CD4-positive, alpha-beta T cell (primary cell): ENCODE measurements at regions not wholly inside any gene's neighbourhood (a gene's known extent, or its start where the extent isn't known, plus 50 kb on each side); places are given as distances from the start of the nearest gene placed in this dataset.

ENCODE experiments used
- ATAC-seq: fragments of 200-7000 bp; cut with Tn5 transposase; one replicate; pipeline ENCODE4 v1.10.0; 2022; ENCODE audit warnings: mild to moderate bottlenecking; ENCODE audit not compliant: poor library complexity
- CTCF ChIA-PET: fragments of 350-600 bp; sonication (Branson Sonifier 250); formaldehyde crosslinking; loops from one replicate; lab custom pipeline; 2021; ENCODE audit warnings: antibody characterized with exemption, inconsistent platforms; lab: Charles Lee
- POLR2A ChIA-PET: fragments of 350-600 bp; sonication (Branson Sonifier 250); formaldehyde crosslinking; loops from one replicate; lab custom pipeline; 2021; ENCODE audit warnings: antibody characterized with exemption, inconsistent platforms; lab: Charles Lee
- DNase-seq, 14 experiments: peaks; one replicate each; pipeline ENCODE4 v3.0.0-alpha.2; 2013 to 2020; ENCODE audit warnings: mixed read lengths in 2 of 14
- H3K27ac ChIP-seq, 2 donors: one replicate each; pipeline versions ENCODE4 v1.5.1 to v1.7.0; 2013; ENCODE audit warnings: low read length in 2 of 2, low read depth in 1 of 2, mild to moderate bottlenecking in 1 of 2
- H3K27me3 ChIP-seq, 2 experiments: 1 replicate in 1 of 2; 2 replicates in 1 of 2; pipeline versions ENCODE4 v1.6.1 to v1.7.0; 2013; ENCODE audit warnings: low read length in 2 of 2, control low read depth in 1 of 2, mild to moderate bottlenecking in 1 of 2, moderate library complexity in 1 of 2; ENCODE audit not compliant: insufficient read depth in 2 of 2, control insufficient read depth in 1 of 2
- H3K36me3 ChIP-seq: one replicate; pipeline ENCODE4 v1.6.1; 2013; ENCODE audit warnings: low read length, control low read depth; ENCODE audit not compliant: insufficient read depth
- H3K4me1 ChIP-seq: one replicate; pipeline ENCODE4 v1.6.1; 2013; ENCODE audit warnings: low read length, control low read depth; ENCODE audit not compliant: insufficient read depth
- H3K4me3 ChIP-seq: one replicate; pipeline ENCODE4 v1.5.1; 2013; ENCODE audit warnings: mild to moderate bottlenecking, low read length, moderate library complexity
- H3K9me3 ChIP-seq, 2 experiments: 1 replicate in 1 of 2; 2 replicates in 1 of 2; pipeline versions ENCODE4 v1.6.1 to v1.7.0; 2013; ENCODE audit warnings: low read length in 2 of 2, mild to moderate bottlenecking in 2 of 2, control low read depth in 1 of 2, moderate library complexity in 1 of 2; ENCODE audit not compliant: control insufficient read depth in 1 of 2, insufficient read depth in 1 of 2
- H3K27ac Mint-ChIP-seq: one replicate; pipeline ENCODE4 v1.8.0; 2020; ENCODE audit warnings: mixed read lengths
- H3K27me3 Mint-ChIP-seq: one replicate; pipeline ENCODE4 v1.8.0; 2021; ENCODE audit warnings: mixed read lengths
- H3K36me3 Mint-ChIP-seq: one replicate; pipeline ENCODE4 v1.8.0; 2021; ENCODE audit warnings: low read depth, mixed read lengths
- H3K4me1 Mint-ChIP-seq: one replicate; pipeline ENCODE4 v1.8.0; 2021; ENCODE audit warnings: low read depth, mixed read lengths
- H3K4me3 Mint-ChIP-seq: one replicate; pipeline ENCODE4 v1.8.0; 2020; ENCODE audit warnings: mild to moderate bottlenecking, mixed read lengths
- H3K9me3 Mint-ChIP-seq: one replicate; pipeline ENCODE4 v1.8.0; 2020; ENCODE audit warnings: mixed read lengths
- CTCF ChIP-seq: fragments of 200-600 bp; IDR thresholded peaks from one replicate; pipeline ENCODE4 v1.8.0; 2022; ENCODE audit warnings: antibody characterized with exemption, mild to moderate bottlenecking
- intact Hi-C, 2 experiments: fragments of 100-400 bp; cut with DNase I in 1 of 2; cut with micrococcal nuclease in 1 of 2; formaldehyde crosslinking; loops; one replicate each; pipeline versions ENCODE4 v1.15.1 to v1.9.0; 2023 to 2025; cut with DNase I, micrococcal nuclease

GRCh38 chr1:58403894-58404293 lies 142.6 kb downstream of the OMA1 start:
- Histone ChIP-seq H3K9me3 (no peaks in the 10 kb centered on the region), H3K4me1 (no peaks in the 10 kb centered on the region), H3K36me3 (no peaks in the 10 kb centered on the region), H3K27ac (no peak overlapping the region), H3K4me3 (no peak overlapping the region), H3K27me3 (no peaks in the 10 kb centered on the region)
- Mint-ChIP-seq H3K4me3 (no peak overlapping the region), H3K27ac (no peak overlapping the region), H3K9me3 (no peaks in the 10 kb centered on the region), H3K4me1 (no peaks in the 10 kb centered on the region), H3K36me3 (no peaks in the 10 kb centered on the region), H3K27me3 (no peaks in the 10 kb centered on the region)
- POLR2A ChIA-PET, result no interaction called here
- CTCF ChIA-PET, result no interaction called here
- TF ChIP-seq CTCF, result no peak
- intact Hi-C loops, result no loop called here
- no peak for ATAC-seq
- DNase-seq, result no peak

- no peaks in the 10 kb centered on the region for H3K9me3 Mint-ChIP-seq
- Histone ChIP-seq H3K4me3 (no peak overlapping the region), H3K9me3 (no peaks in the 10 kb centered on the region), H3K36me3 (no peaks in the 10 kb centered on the region), H3K27ac (no peak overlapping the region), H3K27me3 (no peaks in the 10 kb centered on the region), H3K4me1 (no peaks in the 10 kb centered on the region)
- no peak overlapping the region for H3K27ac Mint-ChIP-seq
- no peaks in the 10 kb centered on the region for H3K36me3 Mint-ChIP-seq
- ATAC-seq (no peak), DNase-seq (no peak)
- POLR2A ChIA-PET, result no interaction called here
- H3K4me3 Mint-ChIP-seq, result no peak overlapping the region
- intact Hi-C loops, result no loop called here
- CTCF ChIA-PET, result no interaction called here
- no peaks in the 10 kb centered on the region for H3K27me3 Mint-ChIP-seq
- TF ChIP-seq CTCF, result no peak
- H3K4me1 Mint-ChIP-seq, result no peaks in the 10 kb centered on the region
These were observed 144.1 kb downstream of the OMA1 start for GRCh38 chr1:58402444-58402843.

GRCh38 chr1:58401991-58402390 lies 144.5 kb downstream of the OMA1 start:
- DNase-seq (no peak), ATAC-seq (no peak)
- Histone ChIP-seq H3K4me1 (no peaks in the 10 kb centered on the region), H3K27ac (no peak overlapping the region), H3K27me3 (no peaks in the 10 kb centered on the region), H3K4me3 (no peak overlapping the region), H3K36me3 (no peaks in the 10 kb centered on the region), H3K9me3 (no peaks in the 10 kb centered on the region)
- no peaks in the 10 kb centered on the region for H3K27me3 Mint-ChIP-seq
- no peaks in the 10 kb centered on the region for H3K36me3 Mint-ChIP-seq
- no peak overlapping the region for H3K27ac Mint-ChIP-seq
- no peaks in the 10 kb centered on the region for H3K4me1 Mint-ChIP-seq
- no peak for TF ChIP-seq CTCF
- no peak overlapping the region for H3K4me3 Mint-ChIP-seq
- no peaks in the 10 kb centered on the region for H3K9me3 Mint-ChIP-seq
- POLR2A ChIA-PET, result no interaction called here
- intact Hi-C loops, result no loop called here
- CTCF ChIA-PET, result no interaction called here
